ENCODE measurements at regions not wholly inside any gene's neighbourhood (a gene's known extent, or its start where the extent isn't known, plus 50 kb on each side); places are given as distances from the start of the nearest gene placed in this dataset.

GRCh38 chr10:61016007-61016406 lies 72.0 kb upstream of the RHOBTB1 start:
- no peak for TF ChIP-seq MAX (IDR thresholded peaks at IDR 0.05)
- TF ChIP-seq TCF12 (IDR thresholded peaks at IDR 0.05; ENCODE audit: low read depth), result no peak
- TF ChIP-seq REST (IDR thresholded peaks at IDR 0.05; ENCODE audit: low read depth), result no peak
- no peak for TF ChIP-seq EP300 (IDR thresholded peaks at IDR 0.05; ENCODE audit: borderline replicate concordance)
- TF ChIP-seq RAD21 (IDR thresholded peaks at IDR 0.05; ENCODE audit: low read depth), result no peak
